Activated naive CD8-positive, alpha-beta T cell (primary cell): ENCODE measurements at regions not wholly inside any gene's neighbourhood (a gene's known extent, or its start where the extent isn't known, plus 50 kb on each side); places are given as distances from the start of the nearest gene placed in this dataset.

Experiments
- H3K27ac Mint-ChIP-seq: one replicate; pipeline ENCODE4 v1.8.0; 2021; ENCODE audit warnings: mixed read lengths
- H3K27me3 Mint-ChIP-seq: one replicate; pipeline ENCODE4 v1.8.0; 2021; ENCODE audit warnings: mixed read lengths
- H3K36me3 Mint-ChIP-seq: one replicate; pipeline ENCODE4 v1.8.0; 2021; ENCODE audit warnings: mixed read lengths
- H3K4me1 Mint-ChIP-seq: one replicate; pipeline ENCODE4 v1.8.0; 2021; ENCODE audit warnings: low read depth, mixed read lengths
- H3K4me3 Mint-ChIP-seq: one replicate; pipeline ENCODE4 v1.8.0; 2021; ENCODE audit warnings: mild to moderate bottlenecking, mixed read lengths
- H3K9me3 Mint-ChIP-seq: one replicate; pipeline ENCODE4 v1.8.0; 2021; ENCODE audit warnings: low read depth, mixed read lengths

DNA sequence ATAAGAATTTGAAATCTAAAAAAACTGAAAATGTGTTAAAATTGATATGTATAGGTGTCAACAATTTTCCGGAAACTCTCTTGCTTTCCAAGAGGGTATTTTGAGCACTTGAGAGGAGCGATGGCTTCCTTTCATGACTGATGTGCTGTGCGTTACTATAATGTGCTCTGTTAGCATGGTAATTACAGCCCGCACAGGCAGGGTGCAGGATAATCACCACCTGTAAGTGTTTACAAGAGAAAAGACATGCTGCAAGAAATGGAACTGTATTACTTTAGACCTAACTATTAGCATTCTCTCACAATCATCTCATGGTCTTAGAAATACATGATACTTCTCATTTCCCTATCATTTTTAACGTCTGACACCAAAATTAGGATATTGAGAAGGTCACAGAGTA, 92.4 kb upstream of the ADARB2 start:
- Mint-ChIP-seq H3K4me3 (no peak overlapping the region), H3K27ac (no peak overlapping the region), H3K9me3 (no peaks in the 10 kb centered on the region), H3K36me3 (no peaks in the 10 kb centered on the region), H3K27me3 (peaks cover 2% of the 10 kb centered on the region), H3K4me1 (no peaks in the 10 kb centered on the region)

DNA sequence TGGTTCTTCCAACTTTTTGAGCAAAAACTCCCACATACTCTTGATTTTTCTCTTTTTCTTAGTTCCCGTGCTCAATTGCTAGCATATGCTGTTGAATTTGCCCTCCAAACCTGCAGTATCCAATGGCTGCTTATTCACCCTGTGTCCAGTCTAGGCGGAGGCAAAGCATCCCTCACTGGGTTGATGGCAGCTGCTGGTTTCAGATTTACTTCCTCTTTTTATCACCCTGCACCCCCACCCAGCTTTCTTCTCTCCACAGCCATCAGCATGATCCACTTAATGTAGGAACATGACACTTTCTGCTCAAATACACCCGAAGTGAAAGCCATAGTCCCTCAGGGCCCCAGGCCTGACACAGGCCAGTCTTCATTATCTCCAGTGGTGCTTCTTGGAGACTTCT, 87.6 kb upstream of the ADARB2 start:
- Mint-ChIP-seq H3K36me3 (no peaks in the 10 kb centered on the region), H3K9me3 (peaks cover 5% of the 10 kb centered on the region), H3K27me3 (peaks cover 4% of the 10 kb centered on the region), H3K4me3 (no peak overlapping the region), H3K27ac (no peak overlapping the region), H3K4me1 (no peaks in the 10 kb centered on the region)

DNA sequence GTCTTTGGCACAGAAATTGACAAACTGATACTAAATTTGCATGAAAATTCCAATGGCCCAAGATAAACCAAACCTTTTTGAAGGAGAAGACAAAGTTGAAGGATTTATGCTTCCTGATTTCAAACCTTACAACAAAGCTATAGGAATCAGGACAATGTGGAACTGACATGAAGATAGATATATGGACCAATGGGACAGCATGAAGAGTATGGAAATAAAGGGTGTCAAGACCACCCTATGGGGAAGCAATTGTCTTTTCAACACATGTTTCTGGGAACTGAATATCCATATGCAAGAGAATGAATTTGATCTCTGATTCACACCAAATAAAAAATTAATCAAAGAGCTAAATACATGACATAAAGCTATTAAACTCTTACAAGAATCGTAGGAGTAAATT, 77.2 kb upstream of the ADARB2 start:
- Mint-ChIP-seq H3K27me3 (no peaks in the 10 kb centered on the region), H3K9me3 (peaks cover 28% of the 10 kb centered on the region), H3K4me1 (no peaks in the 10 kb centered on the region), H3K4me3 (no peak overlapping the region), H3K27ac (no peak overlapping the region), H3K36me3 (no peaks in the 10 kb centered on the region)

DNA sequence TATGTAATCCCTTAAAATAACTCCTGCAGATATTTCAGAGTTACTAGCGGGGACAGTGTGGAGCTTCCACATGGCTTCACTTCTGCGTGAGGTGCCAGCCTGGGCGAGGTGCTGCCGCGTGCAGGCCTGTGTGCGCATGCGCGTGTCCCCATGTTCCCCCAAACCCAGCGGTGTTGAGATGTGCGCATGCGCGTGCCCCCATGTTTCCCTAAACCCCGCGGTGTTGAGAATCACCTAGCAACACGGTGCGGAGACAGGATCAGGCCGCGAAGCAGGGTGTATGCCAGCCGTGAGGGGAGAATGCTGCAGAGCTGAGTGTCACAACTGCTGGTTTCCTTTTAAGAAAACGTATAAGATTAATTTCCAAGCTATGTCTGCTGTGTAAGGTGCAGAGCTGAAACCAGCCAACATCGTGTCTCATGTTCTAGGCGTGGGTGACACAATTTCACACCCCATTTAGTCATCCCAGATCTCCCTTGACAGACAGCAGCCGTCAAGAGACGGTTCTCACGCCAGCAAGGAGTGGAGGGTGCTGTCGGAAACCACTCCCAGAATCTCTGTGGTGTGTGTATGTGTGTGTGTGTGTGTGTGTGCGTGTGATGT, 71.9 kb upstream of the ADARB2 start:
- Mint-ChIP-seq H3K27me3 (no peaks in the 10 kb centered on the region), H3K9me3 (no peaks in the 10 kb centered on the region), H3K36me3 (no peaks in the 10 kb centered on the region), H3K4me1 (no peaks in the 10 kb centered on the region), H3K27ac (peak overlapping the region; percentile 64), H3K4me3 (no peak overlapping the region)

DNA sequence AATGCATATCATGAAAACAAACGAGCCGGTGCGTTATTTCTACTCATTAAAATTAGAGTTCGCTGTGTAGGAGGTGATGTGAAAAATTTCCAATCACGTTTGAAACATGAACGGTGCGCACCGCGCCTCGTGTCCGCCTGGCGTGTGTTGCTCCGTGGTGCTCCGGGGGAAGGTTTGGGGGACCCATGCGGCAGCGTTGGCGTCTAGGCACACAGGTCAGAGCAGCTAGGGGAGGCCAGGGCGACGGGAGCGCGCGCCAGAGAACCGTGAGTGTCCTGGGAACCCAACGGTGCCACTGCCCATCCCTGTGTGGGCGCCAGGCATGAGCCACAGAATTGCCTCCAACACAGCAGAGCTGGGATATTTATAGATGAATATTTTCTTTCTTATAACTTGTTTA, 70.6 kb upstream of the ADARB2 start:
- Mint-ChIP-seq H3K4me1 (no peaks in the 10 kb centered on the region), H3K4me3 (no peak overlapping the region), H3K36me3 (no peaks in the 10 kb centered on the region), H3K27me3 (no peaks in the 10 kb centered on the region), H3K9me3 (no peaks in the 10 kb centered on the region), H3K27ac (no peak overlapping the region)

DNA sequence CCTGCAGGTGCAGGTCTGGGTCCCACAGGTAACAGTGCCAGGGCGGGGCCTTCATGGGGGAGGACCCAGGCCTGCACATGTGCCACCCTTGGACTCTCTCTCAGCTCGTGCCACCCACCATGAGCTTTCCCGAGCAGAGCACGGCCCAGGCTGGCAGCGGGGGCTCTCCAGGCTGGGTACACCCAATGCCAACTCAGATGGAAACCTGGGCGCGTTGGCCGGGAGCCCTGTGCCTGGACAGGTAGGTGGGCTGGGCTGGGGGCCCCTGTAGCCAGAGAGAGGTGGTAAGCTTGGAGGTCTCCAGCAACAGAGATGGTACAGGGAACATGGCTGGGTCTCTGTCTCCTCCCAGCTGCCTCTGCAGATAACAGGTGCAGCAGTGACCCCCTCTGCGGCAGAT, 69.9 kb upstream of the ADARB2 start:
- H3K9me3 Mint-ChIP-seq, result no peaks in the 10 kb centered on the region
- H3K36me3 Mint-ChIP-seq, result no peaks in the 10 kb centered on the region
- H3K27me3 Mint-ChIP-seq, result no peaks in the 10 kb centered on the region
- no peak overlapping the region for H3K4me3 Mint-ChIP-seq
- H3K4me1 Mint-ChIP-seq, result peaks cover 5% of the 10 kb centered on the region
- H3K27ac Mint-ChIP-seq, result no peak overlapping the region

DNA sequence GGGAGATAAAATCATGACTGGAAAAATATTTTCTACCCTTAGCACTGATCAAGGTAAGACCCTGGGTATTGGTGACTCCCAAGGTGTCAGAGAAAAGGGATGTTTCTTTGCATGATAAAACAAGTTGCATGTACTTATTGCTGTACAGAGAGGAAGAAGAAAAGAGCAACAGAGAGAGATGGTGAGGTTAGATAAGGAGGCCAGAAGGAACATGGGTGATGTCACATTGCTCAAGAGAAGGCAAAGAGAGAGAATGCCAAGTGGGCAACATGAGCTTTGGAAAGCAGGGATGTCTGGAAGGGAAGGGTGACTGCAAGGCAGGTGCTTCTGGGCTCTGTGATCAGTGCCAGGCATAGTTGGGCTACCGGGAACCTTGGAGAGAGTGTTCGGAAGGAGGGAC, 65.1 kb upstream of the ADARB2 start:
- Mint-ChIP-seq H3K4me3 (no peak overlapping the region), H3K36me3 (no peaks in the 10 kb centered on the region), H3K27me3 (no peaks in the 10 kb centered on the region), H3K9me3 (no peaks in the 10 kb centered on the region), H3K27ac (no peak overlapping the region), H3K4me1 (peaks cover 6% of the 10 kb centered on the region)

DNA sequence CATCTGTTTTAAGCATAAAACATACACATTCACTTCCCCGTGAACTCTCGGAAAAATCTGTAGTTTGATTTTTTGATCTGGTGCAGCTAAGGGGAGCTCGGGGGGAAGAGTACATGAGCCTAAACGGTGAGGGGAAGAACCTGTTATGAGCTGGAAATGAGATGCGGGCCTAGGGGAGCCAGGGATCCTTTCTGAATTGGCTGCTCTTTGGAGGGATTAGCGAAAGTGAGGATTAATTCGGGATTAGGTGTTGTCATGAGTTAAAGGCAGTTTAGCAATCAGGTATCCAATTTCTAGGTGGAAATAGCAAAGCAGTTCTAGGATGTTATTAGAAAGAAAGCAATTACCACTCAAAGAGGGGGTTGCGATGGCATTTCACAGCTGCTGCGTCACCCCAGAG, 51.1 kb upstream of the ADARB2 start:
- H3K36me3 Mint-ChIP-seq, result no peaks in the 10 kb centered on the region
- H3K4me3 Mint-ChIP-seq, result no peak overlapping the region
- no peak overlapping the region for H3K27ac Mint-ChIP-seq
- H3K4me1 Mint-ChIP-seq, result no peaks in the 10 kb centered on the region
- H3K27me3 Mint-ChIP-seq, result no peaks in the 10 kb centered on the region
- no peaks in the 10 kb centered on the region for H3K9me3 Mint-ChIP-seq
